Transverse colon (tissue), 4 donors: ENCODE measurements at regions not wholly inside any gene's neighbourhood (a gene's known extent, or its start where the extent isn't known, plus 50 kb on each side); places are given as distances from the start of the nearest gene placed in this dataset.

Experiments
- POLR2A ChIP-seq: fragments of 450-650 bp; IDR thresholded peaks from one replicate; pipeline ENCODE4 v1.6.1; 2016; ENCODE audit warnings: antibody characterized with exemption, mild to moderate bottlenecking, moderate library complexity
- POLR2AphosphoS5 ChIP-seq, 3 donors: sonication (generic); formaldehyde crosslinking; IDR thresholded peaks; one replicate each; pipeline ENCODE4 v1.6.1; 2016; ENCODE audit warnings: antibody characterized with exemption in 3 of 3
- TF ChIP-seq, protein P1 (sequence below), 5 experiments: fragments of 200-600 bp in 3 of 5; fragments of 450-650 bp in 2 of 5; sonication (generic) in 3 of 5; IDR thresholded peaks; 1 replicate in 2 of 5; 2 replicates in 3 of 5; pipeline ENCODE4 v1.5.1; 2016 to 2017; ENCODE audit warnings: antibody characterized with exemption in 5 of 5, inconsistent platforms in 3 of 5, mild to moderate bottlenecking in 2 of 5, moderate library complexity in 1 of 5

DNA sequence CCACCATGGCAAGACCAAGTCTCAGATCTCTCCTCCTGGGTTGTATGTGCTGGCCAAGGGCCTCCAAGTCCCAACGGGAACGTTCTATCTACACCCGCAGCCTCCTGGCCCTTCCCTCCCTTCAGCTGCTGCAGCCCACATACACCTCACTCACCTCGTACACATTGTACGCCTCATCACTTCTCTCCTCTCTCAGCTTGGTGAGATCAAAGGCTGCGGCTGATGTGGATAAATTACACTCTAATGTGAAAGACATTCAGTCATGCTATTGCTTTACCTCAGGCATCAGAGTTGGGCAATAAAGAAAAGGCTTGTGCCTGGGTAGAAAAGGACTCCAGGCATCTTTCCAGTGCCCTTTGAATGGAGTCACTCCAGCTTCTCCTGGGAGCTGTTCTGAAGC, 135.3 kb upstream of the FOXQ1 start:
- TF ChIP-seq POLR2A (no peak), POLR2AphosphoS5 (IDR thresholded peaks at IDR 0.05) (no peak)
- TF ChIP-seq, protein P1, sequence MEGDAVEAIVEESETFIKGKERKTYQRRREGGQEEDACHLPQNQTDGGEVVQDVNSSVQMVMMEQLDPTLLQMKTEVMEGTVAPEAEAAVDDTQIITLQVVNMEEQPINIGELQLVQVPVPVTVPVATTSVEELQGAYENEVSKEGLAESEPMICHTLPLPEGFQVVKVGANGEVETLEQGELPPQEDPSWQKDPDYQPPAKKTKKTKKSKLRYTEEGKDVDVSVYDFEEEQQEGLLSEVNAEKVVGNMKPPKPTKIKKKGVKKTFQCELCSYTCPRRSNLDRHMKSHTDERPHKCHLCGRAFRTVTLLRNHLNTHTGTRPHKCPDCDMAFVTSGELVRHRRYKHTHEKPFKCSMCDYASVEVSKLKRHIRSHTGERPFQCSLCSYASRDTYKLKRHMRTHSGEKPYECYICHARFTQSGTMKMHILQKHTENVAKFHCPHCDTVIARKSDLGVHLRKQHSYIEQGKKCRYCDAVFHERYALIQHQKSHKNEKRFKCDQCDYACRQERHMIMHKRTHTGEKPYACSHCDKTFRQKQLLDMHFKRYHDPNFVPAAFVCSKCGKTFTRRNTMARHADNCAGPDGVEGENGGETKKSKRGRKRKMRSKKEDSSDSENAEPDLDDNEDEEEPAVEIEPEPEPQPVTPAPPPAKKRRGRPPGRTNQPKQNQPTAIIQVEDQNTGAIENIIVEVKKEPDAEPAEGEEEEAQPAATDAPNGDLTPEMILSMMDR (IDR thresholded peaks at IDR 0.05) = no peak
